ENCODE measurements at regions not wholly inside any gene's neighbourhood (a gene's known extent, or its start where the extent isn't known, plus 50 kb on each side); places are given as distances from the start of the nearest gene placed in this dataset.

DNA sequence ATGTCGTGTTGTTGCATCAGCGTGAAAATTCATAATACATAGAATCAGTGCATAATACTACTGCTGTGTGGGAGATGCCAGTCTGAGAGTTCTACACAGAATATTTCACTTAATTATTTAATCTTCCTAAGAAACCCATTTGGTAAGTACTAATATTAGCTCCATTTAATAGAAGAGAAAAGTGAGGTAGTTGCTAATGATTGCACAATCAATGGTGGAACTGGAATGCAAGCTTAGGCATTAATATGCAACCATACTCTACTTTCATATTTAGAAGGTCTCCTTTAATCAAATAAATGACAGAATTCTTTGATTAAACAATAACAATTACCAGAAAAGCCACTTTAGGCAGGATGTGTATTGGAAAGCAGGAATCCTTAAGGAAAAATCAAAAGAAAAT is 660.7 kb upstream of the PHF14 start:
- H2AFZ ChIP-seq (ENCODE audit: low read depth, low read length) = no peak overlapping the region
- H3K79me2 ChIP-seq (ENCODE audit: insufficient read depth, low read length) = no peaks in the 10 kb centered on the region
- H3K36me3 Mint-ChIP-seq (ENCODE audit: low read depth, unreplicated experiment) = no peaks in the 10 kb centered on the region
- no peak for TF ChIP-seq EZH2 (IDR thresholded peaks at IDR 0.05; ENCODE audit: insufficient read depth, low read length)
- TF ChIP-seq, protein P1, sequence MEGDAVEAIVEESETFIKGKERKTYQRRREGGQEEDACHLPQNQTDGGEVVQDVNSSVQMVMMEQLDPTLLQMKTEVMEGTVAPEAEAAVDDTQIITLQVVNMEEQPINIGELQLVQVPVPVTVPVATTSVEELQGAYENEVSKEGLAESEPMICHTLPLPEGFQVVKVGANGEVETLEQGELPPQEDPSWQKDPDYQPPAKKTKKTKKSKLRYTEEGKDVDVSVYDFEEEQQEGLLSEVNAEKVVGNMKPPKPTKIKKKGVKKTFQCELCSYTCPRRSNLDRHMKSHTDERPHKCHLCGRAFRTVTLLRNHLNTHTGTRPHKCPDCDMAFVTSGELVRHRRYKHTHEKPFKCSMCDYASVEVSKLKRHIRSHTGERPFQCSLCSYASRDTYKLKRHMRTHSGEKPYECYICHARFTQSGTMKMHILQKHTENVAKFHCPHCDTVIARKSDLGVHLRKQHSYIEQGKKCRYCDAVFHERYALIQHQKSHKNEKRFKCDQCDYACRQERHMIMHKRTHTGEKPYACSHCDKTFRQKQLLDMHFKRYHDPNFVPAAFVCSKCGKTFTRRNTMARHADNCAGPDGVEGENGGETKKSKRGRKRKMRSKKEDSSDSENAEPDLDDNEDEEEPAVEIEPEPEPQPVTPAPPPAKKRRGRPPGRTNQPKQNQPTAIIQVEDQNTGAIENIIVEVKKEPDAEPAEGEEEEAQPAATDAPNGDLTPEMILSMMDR (IDR thresholded peaks at IDR 0.05; ENCODE audit: insufficient read depth, low read depth, low read length) = no peak
- DNase-seq (ENCODE audit: low read depth) (no peak), FAIRE-seq (no peak)
- no peak overlapping the region for H3K27ac Mint-ChIP-seq (ENCODE audit: unreplicated experiment)
- H4K20me1 ChIP-seq (ENCODE audit: insufficient read depth, low read length) = no peaks in the 10 kb centered on the region
- H3K4me1 ChIP-seq (ENCODE audit: insufficient read depth, low read length) = no peaks in the 10 kb centered on the region
- no peaks in the 10 kb centered on the region for H3K27me3 Mint-ChIP-seq (ENCODE audit: low read depth, unreplicated experiment)
- no peaks in the 10 kb centered on the region for H3K9me3 Mint-ChIP-seq (ENCODE audit: unreplicated experiment)
- no peaks in the 10 kb centered on the region for H3K9me3 ChIP-seq (ENCODE audit: insufficient read depth, low read depth, low read length)
- H3K27me3 ChIP-seq (ENCODE audit: insufficient read depth, low read length) = no peaks in the 10 kb centered on the region
- H3K9ac ChIP-seq (ENCODE audit: low read length) = no peak overlapping the region
- no peak overlapping the region for H3K4me2 ChIP-seq (ENCODE audit: low read length)
- H3K4me1 Mint-ChIP-seq (ENCODE audit: low read depth, unreplicated experiment) = no peaks in the 10 kb centered on the region
- no peak overlapping the region for H3K4me3 Mint-ChIP-seq (ENCODE audit: unreplicated experiment)
- H3K27ac ChIP-seq (ENCODE audit: low read depth, low read length) = no peak overlapping the region
- no peaks in the 10 kb centered on the region for H3K36me3 ChIP-seq (ENCODE audit: insufficient read depth, low read length)
- H3K4me3 ChIP-seq (ENCODE audit: insufficient read depth, low read depth, low read length) = no peak overlapping the region

DNA sequence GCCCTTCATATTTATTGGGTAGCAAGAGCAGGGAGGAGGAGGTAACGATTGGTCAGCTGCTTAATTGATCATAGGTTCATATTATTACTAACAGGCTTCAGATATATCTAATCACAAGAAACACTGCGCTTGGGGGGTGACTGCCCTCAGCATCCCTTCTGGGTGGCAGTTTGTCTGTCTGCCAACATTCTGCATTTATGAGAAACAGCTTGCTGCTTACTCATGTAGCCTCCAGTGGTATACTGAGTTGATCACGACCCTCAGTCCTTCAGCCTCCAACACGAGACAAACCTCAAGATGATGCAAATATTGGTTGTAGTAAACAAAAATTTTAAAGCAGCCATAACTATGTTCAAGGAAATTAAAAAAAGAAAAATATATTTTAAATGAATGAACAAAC is 657.8 kb upstream of the PHF14 start:
- FAIRE-seq = no peak
- no peak overlapping the region for H2AFZ ChIP-seq (ENCODE audit: low read depth, low read length)
- DNase-seq (ENCODE audit: low read depth) = no peak
- H3K36me3 ChIP-seq (ENCODE audit: insufficient read depth, low read length) = no peaks in the 10 kb centered on the region
- H3K27ac ChIP-seq (ENCODE audit: low read depth, low read length) = no peak overlapping the region
- Mint-ChIP-seq H3K27me3 (ENCODE audit: low read depth, unreplicated experiment) (no peaks in the 10 kb centered on the region), H3K27ac (ENCODE audit: unreplicated experiment) (no peak overlapping the region), H3K4me1 (ENCODE audit: low read depth, unreplicated experiment) (no peaks in the 10 kb centered on the region), H3K4me3 (ENCODE audit: unreplicated experiment) (no peak overlapping the region), H3K36me3 (ENCODE audit: low read depth, unreplicated experiment) (no peaks in the 10 kb centered on the region), H3K9me3 (ENCODE audit: unreplicated experiment) (no peaks in the 10 kb centered on the region)
- H3K4me3 ChIP-seq (ENCODE audit: insufficient read depth, low read depth, low read length) = no peak overlapping the region
- H3K79me2 ChIP-seq (ENCODE audit: insufficient read depth, low read length) = no peaks in the 10 kb centered on the region
- H3K27me3 ChIP-seq (ENCODE audit: insufficient read depth, low read length) = no peaks in the 10 kb centered on the region
- no peaks in the 10 kb centered on the region for H3K4me1 ChIP-seq (ENCODE audit: insufficient read depth, low read length)
- H3K9ac ChIP-seq (ENCODE audit: low read length) = no peak overlapping the region
- no peaks in the 10 kb centered on the region for H4K20me1 ChIP-seq (ENCODE audit: insufficient read depth, low read length)
- TF ChIP-seq, protein P1 (IDR thresholded peaks at IDR 0.05; ENCODE audit: insufficient read depth, low read depth, low read length) = no peak
- H3K9me3 ChIP-seq (ENCODE audit: insufficient read depth, low read depth, low read length) = no peaks in the 10 kb centered on the region
- H3K4me2 ChIP-seq (ENCODE audit: low read length) = no peak overlapping the region

DNA sequence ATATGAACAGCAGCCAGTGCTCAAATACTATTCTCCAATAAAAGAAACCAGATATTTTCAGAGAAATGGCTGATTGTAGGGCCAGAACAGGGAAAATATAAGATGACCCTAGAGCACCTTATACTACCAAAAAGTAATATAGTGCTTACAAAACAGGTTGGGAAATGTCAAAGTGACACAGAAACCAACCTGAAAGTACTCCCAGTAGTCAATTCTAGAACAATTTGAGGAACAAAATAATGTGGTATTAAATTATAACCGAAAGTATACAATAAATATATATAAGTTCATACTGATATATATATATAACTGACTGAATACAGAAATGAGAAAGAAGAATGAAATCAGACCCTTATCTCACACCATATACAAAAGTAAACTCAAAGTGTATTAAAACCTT is 657.2 kb upstream of the PHF14 start:
- no peak overlapping the region for H3K4me3 ChIP-seq (ENCODE audit: insufficient read depth, low read depth, low read length)
- H4K20me1 ChIP-seq (ENCODE audit: insufficient read depth, low read length) = no peaks in the 10 kb centered on the region
- Mint-ChIP-seq H3K9me3 (ENCODE audit: unreplicated experiment) (no peaks in the 10 kb centered on the region), H3K36me3 (ENCODE audit: low read depth, unreplicated experiment) (no peaks in the 10 kb centered on the region), H3K27ac (ENCODE audit: unreplicated experiment) (no peak overlapping the region), H3K27me3 (ENCODE audit: low read depth, unreplicated experiment) (no peaks in the 10 kb centered on the region), H3K4me1 (ENCODE audit: low read depth, unreplicated experiment) (no peaks in the 10 kb centered on the region), H3K4me3 (ENCODE audit: unreplicated experiment) (no peak overlapping the region)
- no peaks in the 10 kb centered on the region for H3K79me2 ChIP-seq (ENCODE audit: insufficient read depth, low read length)
- no peak overlapping the region for H2AFZ ChIP-seq (ENCODE audit: low read depth, low read length)
- FAIRE-seq (no peak), DNase-seq (ENCODE audit: low read depth) (no peak)
- H3K27ac ChIP-seq (ENCODE audit: low read depth, low read length) = no peak overlapping the region
- TF ChIP-seq, protein P1 (IDR thresholded peaks at IDR 0.05; ENCODE audit: insufficient read depth, low read depth, low read length) = no peak
- no peak for TF ChIP-seq EZH2 (IDR thresholded peaks at IDR 0.05; ENCODE audit: insufficient read depth, low read length)
- no peaks in the 10 kb centered on the region for H3K9me3 ChIP-seq (ENCODE audit: insufficient read depth, low read depth, low read length)
- no peak overlapping the region for H3K4me2 ChIP-seq (ENCODE audit: low read length)
- H3K27me3 ChIP-seq (ENCODE audit: insufficient read depth, low read length) = no peaks in the 10 kb centered on the region
- no peak overlapping the region for H3K9ac ChIP-seq (ENCODE audit: low read length)
- H3K36me3 ChIP-seq (ENCODE audit: insufficient read depth, low read length) = no peaks in the 10 kb centered on the region
- no peaks in the 10 kb centered on the region for H3K4me1 ChIP-seq (ENCODE audit: insufficient read depth, low read length)

Measured in astrocyte (in vitro differentiated cells and primary cell).